ENCODE measurements at regions not wholly inside any gene's neighbourhood (a gene's known extent, or its start where the extent isn't known, plus 50 kb on each side); places are given as distances from the start of the nearest gene placed in this dataset.
"Not testable (repeated sequence)": the region's sequence is repeated elsewhere in the genome, so short reads cannot be mapped to it uniquely, and the experiment has no call there.

GRCh38 chr2:177002983-177003382 is 209.6 kb upstream of the HNRNPA3 start:
- Histone ChIP-seq H3K9me3 (no peaks in the 10 kb centered on the region), H3K4me1 (no peaks in the 10 kb centered on the region), H3K27ac (no peak overlapping the region), H3K4me3 (no peak overlapping the region), H3K27me3 (no peaks in the 10 kb centered on the region), H3K36me3 (no peaks in the 10 kb centered on the region)
- no peak for DNase-seq (ENCODE audit: low spot score)
- no peak for TF ChIP-seq CTCF (IDR thresholded peaks at IDR 0.05)

- H3K36me3 ChIP-seq; DNase-seq (ENCODE audit: low spot score); H3K9me3 ChIP-seq; H3K4me1 ChIP-seq; H3K27ac ChIP-seq; H3K27me3 ChIP-seq; H3K4me3 ChIP-seq: not testable (repeated sequence)
Observed at GRCh38 chr2:177007726-177008125, 204.9 kb upstream of the HNRNPA3 start.

- not testable (repeated sequence) for DNase-seq (ENCODE audit: low spot score); H3K9me3 ChIP-seq; H3K27ac ChIP-seq
Observed at GRCh38 chr2:177008662-177009061, 203.9 kb upstream of the HNRNPA3 start.

GRCh38 chr2:177010146-177010545 is 202.4 kb upstream of the HNRNPA3 start:
- no peaks in the 10 kb centered on the region for H3K4me1 ChIP-seq
- DNase-seq (ENCODE audit: low spot score): no peak
- H3K27me3 ChIP-seq: no peaks in the 10 kb centered on the region
- no peaks in the 10 kb centered on the region for H3K36me3 ChIP-seq
- H3K4me3 ChIP-seq: no peak overlapping the region
- no peak overlapping the region for H3K27ac ChIP-seq
- no peak for TF ChIP-seq CTCF (IDR thresholded peaks at IDR 0.05)
- H3K9me3 ChIP-seq: no peaks in the 10 kb centered on the region

More at GRCh38 chr2:177008662-177009061, 203.9 kb upstream of the HNRNPA3 start:
- H3K4me3 ChIP-seq, H3K27me3 ChIP-seq, H3K36me3 ChIP-seq, H3K4me1 ChIP-seq: not testable (repeated sequence)

- Histone ChIP-seq H3K27ac (no peak overlapping the region), H3K27me3 (no peaks in the 10 kb centered on the region), H3K4me3 (no peak overlapping the region), H3K9me3 (no peaks in the 10 kb centered on the region), H3K36me3 (no peaks in the 10 kb centered on the region), H3K4me1 (no peaks in the 10 kb centered on the region)
- no peak for DNase-seq (ENCODE audit: low spot score)
- no peak for TF ChIP-seq CTCF (IDR thresholded peaks at IDR 0.05)
Observed at GRCh38 chr2:177010861-177011260, 201.7 kb upstream of the HNRNPA3 start.

GRCh38 chr2:177014946-177015345 is 197.6 kb upstream of the HNRNPA3 start:
- no peaks in the 10 kb centered on the region for H3K9me3 ChIP-seq
- no peak overlapping the region for H3K4me3 ChIP-seq
- no peak for TF ChIP-seq CTCF (IDR thresholded peaks at IDR 0.05)
- H3K27me3 ChIP-seq: no peaks in the 10 kb centered on the region
- no peak overlapping the region for H3K27ac ChIP-seq
- no peaks in the 10 kb centered on the region for H3K4me1 ChIP-seq
- no peak for DNase-seq (ENCODE audit: low spot score)
- H3K36me3 ChIP-seq: no peaks in the 10 kb centered on the region

- H3K4me3 ChIP-seq: no peak overlapping the region
- H3K27ac ChIP-seq: no peak overlapping the region
- no peak for TF ChIP-seq CTCF (IDR thresholded peaks at IDR 0.05)
Observed at GRCh38 chr2:177015356-177015923, 197.2 kb upstream of the HNRNPA3 start.

More at GRCh38 chr2:177015356-177015923, 197.2 kb upstream of the HNRNPA3 start:
- no peaks in the 10 kb centered on the region for H3K9me3 ChIP-seq
- H3K36me3 ChIP-seq: no peaks in the 10 kb centered on the region
- H3K27me3 ChIP-seq: no peaks in the 10 kb centered on the region
- no peak for DNase-seq (ENCODE audit: low spot score)
- no peaks in the 10 kb centered on the region for H3K4me1 ChIP-seq
